Sigmoid colon (tissue), 4 donors: ENCODE measurements at regions not wholly inside any gene's neighbourhood (a gene's known extent, or its start where the extent isn't known, plus 50 kb on each side); places are given as distances from the start of the nearest gene placed in this dataset.

Experiments used
- EP300 ChIP-seq, 4 donors: sonication (generic); formaldehyde crosslinking; IDR thresholded peaks; one replicate each; pipeline ENCODE4 v1.6.1; 2017; ENCODE audit warnings: antibody characterized with exemption in 4 of 4
- POLR2A ChIP-seq, 2 donors: fragments of 450-650 bp; IDR thresholded peaks; one replicate each; pipeline ENCODE4 v1.6.1; 2016; ENCODE audit warnings: antibody characterized with exemption in 2 of 2, mild to moderate bottlenecking in 2 of 2, moderate library complexity in 2 of 2
- TF ChIP-seq, protein P1 (sequence below), 4 experiments: fragments of 450-650 bp in 3 of 4; fragments of 200-600 bp in 1 of 4; IDR thresholded peaks; one replicate each; pipeline ENCODE4 v1.5.1; 2016 to 2019; ENCODE audit warnings: antibody characterized with exemption in 4 of 4, mild to moderate bottlenecking in 3 of 4, moderate library complexity in 2 of 4

DNA sequence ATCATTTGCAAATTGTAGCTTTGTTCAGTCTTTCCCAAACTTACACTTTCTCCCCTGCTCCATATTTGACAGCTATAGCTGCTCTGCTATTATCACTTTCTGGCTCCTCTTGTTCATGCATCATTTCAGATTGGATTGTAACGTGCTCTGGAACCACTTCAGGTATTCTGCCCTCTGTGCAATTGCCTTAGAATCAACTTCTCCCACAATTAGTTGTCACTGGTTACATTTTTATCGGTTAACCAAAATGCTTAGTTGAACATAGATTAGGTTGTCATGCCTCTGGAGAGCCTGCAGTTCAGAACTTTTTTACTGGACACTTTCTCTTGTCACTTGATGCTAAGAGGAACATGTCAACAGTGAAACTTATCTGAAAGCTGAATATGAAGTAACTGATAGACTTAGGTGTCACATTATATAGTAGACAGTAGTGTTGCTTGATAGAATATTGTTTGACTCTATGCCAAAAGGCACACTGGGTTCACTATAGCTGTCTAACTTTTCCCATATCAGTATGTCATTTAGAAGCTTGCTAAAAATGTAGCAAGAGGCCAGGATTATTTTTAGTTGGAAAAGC is 127.7 kb upstream of the PTPRK start:
- TF ChIP-seq POLR2A (IDR thresholded peaks at IDR 0.05) (no peak), EP300 (IDR thresholded peaks at IDR 0.05) (no peak)
- TF ChIP-seq, protein P1, sequence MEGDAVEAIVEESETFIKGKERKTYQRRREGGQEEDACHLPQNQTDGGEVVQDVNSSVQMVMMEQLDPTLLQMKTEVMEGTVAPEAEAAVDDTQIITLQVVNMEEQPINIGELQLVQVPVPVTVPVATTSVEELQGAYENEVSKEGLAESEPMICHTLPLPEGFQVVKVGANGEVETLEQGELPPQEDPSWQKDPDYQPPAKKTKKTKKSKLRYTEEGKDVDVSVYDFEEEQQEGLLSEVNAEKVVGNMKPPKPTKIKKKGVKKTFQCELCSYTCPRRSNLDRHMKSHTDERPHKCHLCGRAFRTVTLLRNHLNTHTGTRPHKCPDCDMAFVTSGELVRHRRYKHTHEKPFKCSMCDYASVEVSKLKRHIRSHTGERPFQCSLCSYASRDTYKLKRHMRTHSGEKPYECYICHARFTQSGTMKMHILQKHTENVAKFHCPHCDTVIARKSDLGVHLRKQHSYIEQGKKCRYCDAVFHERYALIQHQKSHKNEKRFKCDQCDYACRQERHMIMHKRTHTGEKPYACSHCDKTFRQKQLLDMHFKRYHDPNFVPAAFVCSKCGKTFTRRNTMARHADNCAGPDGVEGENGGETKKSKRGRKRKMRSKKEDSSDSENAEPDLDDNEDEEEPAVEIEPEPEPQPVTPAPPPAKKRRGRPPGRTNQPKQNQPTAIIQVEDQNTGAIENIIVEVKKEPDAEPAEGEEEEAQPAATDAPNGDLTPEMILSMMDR (IDR thresholded peaks at IDR 0.05) = no peak
